ENCODE measurements at regions not wholly inside any gene's neighbourhood (a gene's known extent, or its start where the extent isn't known, plus 50 kb on each side); places are given as distances from the start of the nearest gene placed in this dataset.

- H3K9ac ChIP-seq (replicated peaks; ENCODE audit: extremely low read depth, insufficient read depth, low read length): no peak overlapping the region
Observed at GRCh38 chr12:77540097-77540496, 290.6 kb upstream of the NAV3 start.

More at GRCh38 chr12:77540097-77540496, 290.6 kb upstream of the NAV3 start:
- Histone ChIP-seq H3K27me3 (ENCODE audit: control insufficient read depth in 2 of 2, insufficient read depth in 2 of 2, low read length in 2 of 2) (no peaks in the 10 kb centered on the region), H3K27ac (ENCODE audit: insufficient read depth, low read depth, low read length) (no peak overlapping the region), H3K4me1 (ENCODE audit: control insufficient read depth, extremely low read depth, insufficient read depth, low read length) (no peaks in the 10 kb centered on the region), H3K9me1 (replicated peaks; ENCODE audit: control insufficient read depth, extremely low read depth, insufficient read depth, low read length) (no peaks in the 10 kb centered on the region), H3K4me3 (replicated peaks in 1 of 3; ENCODE audit: insufficient read depth in 1 of 3, low read depth in 1 of 3, low read length in 3 of 3) (no peak overlapping the region), H2AFZ (ENCODE audit: low read depth, low read length) (no peak overlapping the region), H3K4me2 (ENCODE audit: insufficient read depth, low read length) (no peak overlapping the region), H3K36me3 (ENCODE audit: control insufficient read depth in 2 of 2, extremely low read depth in 1 of 2, insufficient read depth in 2 of 2, low read length in 2 of 2) (no peaks in the 10 kb centered on the region), H4K20me1 (replicated peaks; ENCODE audit: control insufficient read depth, extremely low read depth, insufficient read depth, low read length) (no peaks in the 10 kb centered on the region), H3K79me2 (ENCODE audit: control insufficient read depth, insufficient read depth, low read length) (no peaks in the 10 kb centered on the region), H3K9me3 (replicated peaks; ENCODE audit: control insufficient read depth, insufficient read depth, low read length) (no peaks in the 10 kb centered on the region)
- dilution Hi-C loops (cut with MboI; ENCODE audit: extremely low pct_ligation_motif_present, low sequenced_read_pairs): no loop called here
- intact Hi-C loops (cut with micrococcal nuclease): no loop called here
- TF ChIP-seq EZH2 (IDR thresholded peaks at IDR 0.05; ENCODE audit: borderline replicate concordance, low read depth, low read length, severe bottlenecking) (no peak), GATA2 (IDR thresholded peaks at IDR 0.05; ENCODE audit: insufficient read depth, insufficient read length, low read depth, low read length) (no peak), CTCF (IDR thresholded peaks at IDR 0.05; ENCODE audit: extremely low read depth in 1 of 2, insufficient read depth in 1 of 2, low read depth in 1 of 2, low read length in 2 of 2) (no peak), POLR2AphosphoS5 (IDR thresholded peaks at IDR 0.05; ENCODE audit: insufficient read depth, low read depth, low read length) (no peak), MAX (IDR thresholded peaks at IDR 0.05; ENCODE audit: insufficient read depth, insufficient read length) (no peak), JUN (IDR thresholded peaks at IDR 0.05; ENCODE audit: borderline replicate concordance, insufficient read depth, insufficient read length, low read depth) (no peak), MYC (IDR thresholded peaks at IDR 0.05; ENCODE audit: low read depth, low read length) (no peak), POLR2A (IDR thresholded peaks at IDR 0.05; ENCODE audit: low read depth, low read length) (no peak), FOS (IDR thresholded peaks at IDR 0.05; ENCODE audit: borderline replicate concordance, insufficient read depth, low read length) (no peak)
- POLR2A ChIA-PET: no interaction called here
- no TSS peak for BruUV-seq (replicated peaks)
- DNase-seq (ENCODE audit: low read depth, low spot score) (no peak), FAIRE-seq (no peak)
- CTCF ChIA-PET: no interaction called here

Data from endothelial cell of umbilical vein (primary cell).